ENCODE measurements at regions not wholly inside any gene's neighbourhood (a gene's known extent, or its start where the extent isn't known, plus 50 kb on each side); places are given as distances from the start of the nearest gene placed in this dataset.

- Mint-ChIP-seq H3K9me3 (ENCODE audit: unreplicated experiment) (no peaks in the 10 kb centered on the region), H3K27me3 (ENCODE audit: insufficient read depth, unreplicated experiment) (no peaks in the 10 kb centered on the region), H3K4me3 (ENCODE audit: unreplicated experiment) (no peak overlapping the region), H3K27ac (ENCODE audit: unreplicated experiment) (no peak overlapping the region), H3K4me1 (ENCODE audit: low read depth, unreplicated experiment) (no peaks in the 10 kb centered on the region), H3K36me3 (ENCODE audit: insufficient read depth, unreplicated experiment) (no peaks in the 10 kb centered on the region)
- Histone ChIP-seq H3K9me3 (no peaks in the 10 kb centered on the region), H3K27me3 (replicated peaks; ENCODE audit: control insufficient read depth, insufficient read depth, low read length) (no peaks in the 10 kb centered on the region), H3K4me1 (no peaks in the 10 kb centered on the region), H3K4me3 (ENCODE audit: low read depth, low read length) (no peak overlapping the region), H3K36me3 (ENCODE audit: control insufficient read depth, insufficient read depth, low read length) (no peaks in the 10 kb centered on the region)
- no peak for DNase-seq
- TF ChIP-seq, protein P1, sequence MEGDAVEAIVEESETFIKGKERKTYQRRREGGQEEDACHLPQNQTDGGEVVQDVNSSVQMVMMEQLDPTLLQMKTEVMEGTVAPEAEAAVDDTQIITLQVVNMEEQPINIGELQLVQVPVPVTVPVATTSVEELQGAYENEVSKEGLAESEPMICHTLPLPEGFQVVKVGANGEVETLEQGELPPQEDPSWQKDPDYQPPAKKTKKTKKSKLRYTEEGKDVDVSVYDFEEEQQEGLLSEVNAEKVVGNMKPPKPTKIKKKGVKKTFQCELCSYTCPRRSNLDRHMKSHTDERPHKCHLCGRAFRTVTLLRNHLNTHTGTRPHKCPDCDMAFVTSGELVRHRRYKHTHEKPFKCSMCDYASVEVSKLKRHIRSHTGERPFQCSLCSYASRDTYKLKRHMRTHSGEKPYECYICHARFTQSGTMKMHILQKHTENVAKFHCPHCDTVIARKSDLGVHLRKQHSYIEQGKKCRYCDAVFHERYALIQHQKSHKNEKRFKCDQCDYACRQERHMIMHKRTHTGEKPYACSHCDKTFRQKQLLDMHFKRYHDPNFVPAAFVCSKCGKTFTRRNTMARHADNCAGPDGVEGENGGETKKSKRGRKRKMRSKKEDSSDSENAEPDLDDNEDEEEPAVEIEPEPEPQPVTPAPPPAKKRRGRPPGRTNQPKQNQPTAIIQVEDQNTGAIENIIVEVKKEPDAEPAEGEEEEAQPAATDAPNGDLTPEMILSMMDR (IDR thresholded peaks at IDR 0.05; ENCODE audit: insufficient read depth in 1 of 2, low read depth in 1 of 2, low read length in 1 of 2, severe bottlenecking in 1 of 2, unreplicated experiment in 1 of 2): no peak
- ChIA-PET CTCF (no interaction called here), POLR2A (no interaction called here)
- BruUV-seq (replicated peaks): no TSS peak
- intact Hi-C loops (cut with micrococcal nuclease; ENCODE audit: unreplicated experiment): no loop called here
Measured at GRCh38 chr10:8987712-8988111, 933.2 kb downstream of the GATA3 start.

DNA sequence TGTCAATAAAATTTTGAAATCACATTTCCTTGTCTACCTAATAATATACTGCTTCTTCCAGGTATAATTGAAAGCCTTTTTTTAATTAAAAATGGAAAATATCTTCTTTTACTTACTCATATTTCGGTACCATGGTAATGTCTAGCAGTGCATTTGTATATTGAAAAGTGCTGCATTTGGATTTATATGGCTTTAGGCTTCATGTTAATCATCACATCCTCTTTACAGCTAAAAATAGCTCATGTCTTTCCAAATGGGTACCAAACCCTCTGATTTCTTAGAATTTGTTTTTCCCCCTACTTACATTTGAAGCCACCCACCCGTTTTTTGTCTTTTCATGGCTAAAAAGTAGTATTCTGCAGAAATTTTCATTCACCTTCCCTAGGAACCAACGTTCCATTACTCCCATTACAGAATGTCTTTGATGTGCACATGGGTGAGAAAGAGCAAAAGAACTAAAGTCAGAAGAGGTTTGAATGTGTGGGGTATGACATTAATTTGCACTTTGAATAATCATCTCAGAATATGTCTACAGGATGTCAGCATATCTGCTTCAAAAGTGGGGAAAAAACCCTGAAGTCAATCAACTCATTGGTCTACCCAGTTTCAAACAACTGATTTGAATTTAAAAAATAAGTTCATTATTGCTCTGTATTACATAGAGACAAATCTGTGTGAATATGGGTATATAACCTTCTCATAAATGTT, 935.9 kb downstream of the GATA3 start:
- Mint-ChIP-seq H3K27me3 (ENCODE audit: insufficient read depth, unreplicated experiment) (no peaks in the 10 kb centered on the region), H3K36me3 (ENCODE audit: insufficient read depth, unreplicated experiment) (no peaks in the 10 kb centered on the region), H3K27ac (ENCODE audit: unreplicated experiment) (no peak overlapping the region), H3K4me3 (ENCODE audit: unreplicated experiment) (no peak overlapping the region), H3K4me1 (ENCODE audit: low read depth, unreplicated experiment) (no peaks in the 10 kb centered on the region), H3K9me3 (ENCODE audit: unreplicated experiment) (no peaks in the 10 kb centered on the region)
- no TSS peak for BruUV-seq (replicated peaks)
- no peaks in the 10 kb centered on the region for H3K4me1 ChIP-seq
- H3K9me3 ChIP-seq: no peaks in the 10 kb centered on the region
- no peaks in the 10 kb centered on the region for H3K36me3 ChIP-seq (ENCODE audit: control insufficient read depth, insufficient read depth, low read length)
- intact Hi-C loops (cut with micrococcal nuclease; ENCODE audit: unreplicated experiment): no loop called here
- H3K4me3 ChIP-seq (ENCODE audit: low read depth, low read length): no peak overlapping the region
- TF ChIP-seq, protein P1 (IDR thresholded peaks at IDR 0.05; ENCODE audit: insufficient read depth in 1 of 2, low read depth in 1 of 2, low read length in 1 of 2, severe bottlenecking in 1 of 2, unreplicated experiment in 1 of 2): no peak
- CTCF ChIA-PET: no interaction called here
- POLR2A ChIA-PET: interaction anchor here (0.5 kb wide), 1 partner anchor 123 kb away, joined by 8 read pairs; no protein-coding TSS in a partner anchor
- no peaks in the 10 kb centered on the region for H3K27me3 ChIP-seq (replicated peaks; ENCODE audit: control insufficient read depth, insufficient read depth, low read length)
- no peak for DNase-seq

GRCh38 chr10:8992009-8992408, 937.5 kb downstream of the GATA3 start:
- no peaks in the 10 kb centered on the region for H3K4me1 Mint-ChIP-seq (ENCODE audit: low read depth, unreplicated experiment)
- H3K4me3 Mint-ChIP-seq (ENCODE audit: unreplicated experiment): no peak overlapping the region

More at GRCh38 chr10:8992009-8992408, 937.5 kb downstream of the GATA3 start:
- H3K9me3 ChIP-seq: no peaks in the 10 kb centered on the region
- Mint-ChIP-seq H3K9me3 (ENCODE audit: unreplicated experiment) (no peaks in the 10 kb centered on the region), H3K27ac (ENCODE audit: unreplicated experiment) (no peak overlapping the region), H3K36me3 (ENCODE audit: insufficient read depth, unreplicated experiment) (no peaks in the 10 kb centered on the region), H3K27me3 (ENCODE audit: insufficient read depth, unreplicated experiment) (no peaks in the 10 kb centered on the region)
- CTCF ChIA-PET: no interaction called here
- H3K36me3 ChIP-seq (ENCODE audit: control insufficient read depth, insufficient read depth, low read length): no peaks in the 10 kb centered on the region
- no peak overlapping the region for H3K4me3 ChIP-seq (ENCODE audit: low read depth, low read length)
- no TSS peak for BruUV-seq (replicated peaks)
- H3K27me3 ChIP-seq (replicated peaks; ENCODE audit: control insufficient read depth, insufficient read depth, low read length): no peaks in the 10 kb centered on the region
- TF ChIP-seq, protein P1 (IDR thresholded peaks at IDR 0.05; ENCODE audit: insufficient read depth in 1 of 2, low read depth in 1 of 2, low read length in 1 of 2, severe bottlenecking in 1 of 2, unreplicated experiment in 1 of 2): no peak
- POLR2A ChIA-PET: no interaction called here
- intact Hi-C loops (cut with micrococcal nuclease; ENCODE audit: unreplicated experiment): no loop called here
- H3K4me1 ChIP-seq: no peaks in the 10 kb centered on the region
- DNase-seq: no peak
